ENCODE measurements at regions not wholly inside any gene's neighbourhood (a gene's known extent, or its start where the extent isn't known, plus 50 kb on each side); places are given as distances from the start of the nearest gene placed in this dataset.
A peak's percentile ranks its signal among the peaks of the same experiment; 100 is the strongest.

GRCh38 chr16:48704710-48705109 is 94.7 kb upstream of the N4BP1 start:
- no peaks in the 10 kb centered on the region for H3K27me3 ChIP-seq (ENCODE audit: insufficient read depth)
- TF ChIP-seq GABPA (IDR thresholded peaks at IDR 0.05; ENCODE audit: low read depth): no peak
- no peaks in the 10 kb centered on the region for H3K36me3 ChIP-seq (replicated peaks in 1 of 2; ENCODE audit: control insufficient read depth in 1 of 2, insufficient read depth in 2 of 2, low read length in 1 of 2)
- no peaks in the 10 kb centered on the region for H3K79me2 ChIP-seq (ENCODE audit: insufficient read depth)
- H3K4me1 ChIP-seq (ENCODE audit: control insufficient read depth in 1 of 2, insufficient read depth in 2 of 2, low read depth in 1 of 2, low read length in 1 of 2): no peaks in the 10 kb centered on the region
- no peaks in the 10 kb centered on the region for H3K9me3 ChIP-seq
- H3K4me2 ChIP-seq: no peak overlapping the region
- H4K20me1 ChIP-seq (ENCODE audit: insufficient read depth): no peaks in the 10 kb centered on the region
- no peak for DNase-seq
- ChIA-PET CTCF (interaction anchor here (1.2 kb wide), 1 partner anchor 18 kb away, joined by 4 read pairs; no protein-coding TSS in a partner anchor), POLR2A (no interaction called here)
- H3F3A ChIP-seq (replicated peaks; ENCODE audit: insufficient read depth): no peaks in the 10 kb centered on the region
- no peak overlapping the region for H3K4me3 ChIP-seq (ENCODE audit: low read depth in 2 of 2, low read length in 1 of 2)
- no peaks in the 10 kb centered on the region for H3K9me2 ChIP-seq
- 9% methylated on average over 1 of the region's 1 CpG for WGBS (ENCODE audit: low lambda C conversion rate)
- no peak overlapping the region for H3K9ac ChIP-seq
- H2AFZ ChIP-seq (ENCODE audit: low read depth): no peak overlapping the region
- no peak overlapping the region for H3K27ac ChIP-seq (ENCODE audit: low read depth in 2 of 2, low read length in 1 of 2)

DNA sequence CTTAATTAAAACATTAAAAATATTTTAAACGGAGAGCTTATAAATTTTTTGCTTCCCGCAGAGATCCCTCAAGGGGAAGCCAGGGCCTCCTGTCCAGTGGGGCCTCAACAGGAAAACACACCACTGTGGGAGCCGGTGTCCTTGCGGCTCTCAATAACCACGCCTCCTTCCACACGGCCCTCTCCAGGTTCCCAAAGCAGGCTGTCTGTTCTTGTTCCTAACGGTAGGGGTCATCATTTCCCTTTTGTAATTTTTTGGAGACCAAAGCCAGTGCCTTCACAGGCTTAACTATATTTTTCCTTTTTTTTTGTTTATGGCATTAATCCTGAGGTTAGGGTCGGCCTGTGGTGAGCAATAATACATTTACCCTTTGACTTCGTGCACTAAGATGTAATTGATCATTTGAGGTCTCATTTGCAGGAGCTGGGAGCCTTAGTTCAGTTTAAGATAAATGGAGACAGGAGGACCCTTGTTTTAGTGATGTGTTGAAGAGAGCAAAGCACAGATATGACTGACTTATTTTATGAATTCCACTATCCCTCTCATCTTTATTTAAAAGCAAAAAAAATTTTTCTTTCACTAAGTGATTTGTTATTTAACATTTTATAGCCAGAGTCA is 77.5 kb upstream of the N4BP1 start:
- Histone ChIP-seq H3K36me3 (replicated peaks in 1 of 2; ENCODE audit: control insufficient read depth in 1 of 2, insufficient read depth in 2 of 2, low read length in 1 of 2) (no peaks in the 10 kb centered on the region), H3K79me2 (ENCODE audit: insufficient read depth) (no peaks in the 10 kb centered on the region), H3K4me3 (ENCODE audit: low read depth in 2 of 2, low read length in 1 of 2) (no peak overlapping the region; a peak in 1 of 4 replicates), H3F3A (replicated peaks; ENCODE audit: insufficient read depth) (no peaks in the 10 kb centered on the region), H2AFZ (ENCODE audit: low read depth) (no peak overlapping the region), H4K20me1 (ENCODE audit: insufficient read depth) (no peaks in the 10 kb centered on the region), H3K4me2 (no peak overlapping the region), H3K4me1 (ENCODE audit: control insufficient read depth in 1 of 2, insufficient read depth in 2 of 2, low read depth in 1 of 2, low read length in 1 of 2) (no peaks in the 10 kb centered on the region), H3K9me2 (no peaks in the 10 kb centered on the region), H3K27me3 (ENCODE audit: insufficient read depth) (no peaks in the 10 kb centered on the region; the same call in 1 of the 2 replicates), H3K9ac (no peak overlapping the region), H3K9me3 (no peaks in the 10 kb centered on the region), H3K27ac (ENCODE audit: low read depth in 2 of 2, low read length in 1 of 2) (no peak overlapping the region)
- peak; percentile 68 for DNase-seq
- CTCF ChIA-PET: interaction anchor here (0.6 to 3.4 kb wide), 34 partner anchors 9 to 1235 kb away, joined by 3 to 71 read pairs (median 3); no protein-coding TSS in a partner anchor
- POLR2A ChIA-PET: no interaction called here
- TF ChIP-seq EZH2phosphoT487 (IDR thresholded peaks at IDR 0.05; ENCODE audit: borderline replicate concordance, low read depth) (no peak), RAD21 (IDR thresholded peaks at IDR 0.05; ENCODE audit: low read length) (peak; percentile 88), SMC3 (IDR thresholded peaks at IDR 0.05; ENCODE audit: low read depth, low read length) (peak; percentile 78), TEAD4 (IDR thresholded peaks at IDR 0.05; ENCODE audit: borderline replicate concordance, insufficient read depth) (no peak), PBX3 (IDR thresholded peaks at IDR 0.05) (no peak)
- TF ChIP-seq, protein P1, sequence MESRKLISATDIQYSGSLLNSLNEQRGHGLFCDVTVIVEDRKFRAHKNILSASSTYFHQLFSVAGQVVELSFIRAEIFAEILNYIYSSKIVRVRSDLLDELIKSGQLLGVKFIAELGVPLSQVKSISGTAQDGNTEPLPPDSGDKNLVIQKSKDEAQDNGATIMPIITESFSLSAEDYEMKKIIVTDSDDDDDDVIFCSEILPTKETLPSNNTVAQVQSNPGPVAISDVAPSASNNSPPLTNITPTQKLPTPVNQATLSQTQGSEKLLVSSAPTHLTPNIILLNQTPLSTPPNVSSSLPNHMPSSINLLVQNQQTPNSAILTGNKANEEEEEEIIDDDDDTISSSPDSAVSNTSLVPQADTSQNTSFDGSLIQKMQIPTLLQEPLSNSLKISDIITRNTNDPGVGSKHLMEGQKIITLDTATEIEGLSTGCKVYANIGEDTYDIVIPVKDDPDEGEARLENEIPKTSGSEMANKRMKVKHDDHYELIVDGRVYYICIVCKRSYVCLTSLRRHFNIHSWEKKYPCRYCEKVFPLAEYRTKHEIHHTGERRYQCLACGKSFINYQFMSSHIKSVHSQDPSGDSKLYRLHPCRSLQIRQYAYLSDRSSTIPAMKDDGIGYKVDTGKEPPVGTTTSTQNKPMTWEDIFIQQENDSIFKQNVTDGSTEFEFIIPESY (IDR thresholded peaks at IDR 0.05; ENCODE audit: borderline replicate concordance, low read depth): no peak
- TF ChIP-seq, protein P2, sequence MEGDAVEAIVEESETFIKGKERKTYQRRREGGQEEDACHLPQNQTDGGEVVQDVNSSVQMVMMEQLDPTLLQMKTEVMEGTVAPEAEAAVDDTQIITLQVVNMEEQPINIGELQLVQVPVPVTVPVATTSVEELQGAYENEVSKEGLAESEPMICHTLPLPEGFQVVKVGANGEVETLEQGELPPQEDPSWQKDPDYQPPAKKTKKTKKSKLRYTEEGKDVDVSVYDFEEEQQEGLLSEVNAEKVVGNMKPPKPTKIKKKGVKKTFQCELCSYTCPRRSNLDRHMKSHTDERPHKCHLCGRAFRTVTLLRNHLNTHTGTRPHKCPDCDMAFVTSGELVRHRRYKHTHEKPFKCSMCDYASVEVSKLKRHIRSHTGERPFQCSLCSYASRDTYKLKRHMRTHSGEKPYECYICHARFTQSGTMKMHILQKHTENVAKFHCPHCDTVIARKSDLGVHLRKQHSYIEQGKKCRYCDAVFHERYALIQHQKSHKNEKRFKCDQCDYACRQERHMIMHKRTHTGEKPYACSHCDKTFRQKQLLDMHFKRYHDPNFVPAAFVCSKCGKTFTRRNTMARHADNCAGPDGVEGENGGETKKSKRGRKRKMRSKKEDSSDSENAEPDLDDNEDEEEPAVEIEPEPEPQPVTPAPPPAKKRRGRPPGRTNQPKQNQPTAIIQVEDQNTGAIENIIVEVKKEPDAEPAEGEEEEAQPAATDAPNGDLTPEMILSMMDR (IDR thresholded peaks at IDR 0.05): peak; percentile 78
- WGBS (ENCODE audit: low lambda C conversion rate): 1% methylated on average over 9 of the region's 9 CpGs
